GM23338 (cell line): ENCODE measurements at regions not wholly inside any gene's neighbourhood (a gene's known extent, or its start where the extent isn't known, plus 50 kb on each side); places are given as distances from the start of the nearest gene placed in this dataset.

Source experiments
- CTCF ChIP-seq, 2 experiments: fragments of 200-600 bp in 1 of 2; sonication (generic) in 1 of 2; conservative IDR thresholded peaks; 2 replicates each; pipeline versions ENCODE4 v1.5.1 to v1.6.1; 2016 to 2017; ENCODE audit warnings: antibody characterized with exemption in 2 of 2, low read depth in 2 of 2, mild to moderate bottlenecking in 2 of 2, moderate library complexity in 1 of 2
- EZH2phosphoT487 ChIP-seq: fragments of 200-600 bp; sonication (generic); IDR thresholded peaks from one replicate; pipeline ENCODE4 v1.8.1; 2018; ENCODE audit warnings: antibody characterized with exemption; ENCODE audit not compliant: unreplicated experiment

DNA sequence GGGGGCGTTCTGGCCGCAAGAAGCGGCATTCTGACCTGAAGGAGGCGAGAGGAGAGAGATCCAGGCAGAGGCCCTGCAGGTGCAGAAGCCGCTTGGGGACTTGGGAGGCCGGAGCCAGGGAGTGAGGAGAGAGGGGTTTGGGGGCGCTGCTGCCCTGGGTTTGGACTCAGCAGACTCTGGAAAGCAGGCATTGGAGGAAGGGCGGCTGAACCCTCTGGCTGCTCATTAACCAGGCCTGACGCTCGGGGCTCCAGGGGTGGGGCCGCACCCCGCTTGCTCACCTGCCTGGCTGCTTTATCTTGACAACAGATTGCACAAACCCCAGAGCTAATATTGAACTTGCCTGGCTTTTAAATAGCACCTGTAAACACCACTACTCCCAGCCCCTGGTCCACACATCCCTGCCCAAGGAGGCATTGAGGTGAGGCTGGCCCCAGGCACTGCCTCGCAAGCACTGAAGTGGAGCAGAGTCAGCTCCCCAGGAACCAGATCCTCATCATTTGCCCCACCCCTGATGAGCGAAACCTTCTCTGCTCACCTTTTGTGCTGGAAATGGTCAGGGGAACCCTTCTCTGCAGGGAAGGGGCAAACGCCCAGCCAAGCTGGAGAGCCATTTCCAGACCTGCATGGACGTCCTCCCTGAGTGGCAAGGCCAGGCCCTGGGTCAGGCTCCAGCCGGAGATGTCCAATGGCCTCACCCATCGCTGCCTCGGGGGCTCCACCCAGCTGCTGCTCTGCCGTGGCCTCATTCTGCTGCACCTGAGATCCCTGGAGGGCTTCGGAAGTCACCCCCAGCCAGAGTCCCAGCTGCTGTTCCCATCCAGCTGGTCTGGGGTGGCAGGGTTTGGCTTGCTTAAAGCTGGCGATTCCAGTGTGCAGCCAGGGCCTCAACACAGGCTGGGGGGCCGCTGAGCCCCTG is 190.2 kb upstream of the GSE1 start:
- no peak for TF ChIP-seq EZH2phosphoT487
- TF ChIP-seq CTCF (conservative IDR thresholded peaks at IDR 0.05; ENCODE audit: low read depth in 2 of 2), result peak in 1 of 2 experiments; percentile 59; a peak in 2 of 4 replicates
